Keratinocyte (primary cell): ENCODE measurements at regions not wholly inside any gene's neighbourhood (a gene's known extent, or its start where the extent isn't known, plus 50 kb on each side); places are given as distances from the start of the nearest gene placed in this dataset.

Experiments
- DNase-seq: peaks from one replicate; pipeline ENCODE4 v3.0.0-alpha.2; 2011; ENCODE audit warnings: low read depth, missing footprints, low spot score
- FAIRE-seq: peaks from 2 replicates; lab custom pipeline; 2011; peaks lifted over from hg19 to GRCh38; lab: Jason Lieb, UNC
- H2AFZ ChIP-seq: 2 replicates; pipeline ENCODE4 v1.6.0; 2012; ENCODE audit warnings: low read length, control low read depth, inconsistent platforms; ENCODE audit not compliant: control insufficient read depth
- H3K27ac ChIP-seq: 2 replicates; pipeline ENCODE4 v1.5.1; 2011; ENCODE audit warnings: low read length; ENCODE audit not compliant: control insufficient read depth, insufficient read depth
- H3K27me3 ChIP-seq: 3 replicates; pipeline ENCODE4 v1.6.0; 2011; ENCODE audit warnings: low read length; ENCODE audit not compliant: control insufficient read depth, insufficient read depth; ENCODE audit errors: extremely low read depth
- H3K36me3 ChIP-seq, 2 experiments: 2 replicates in 1 of 2; 3 replicates in 1 of 2; pipeline ENCODE4 v1.5.1; 2011; ENCODE audit warnings: low read length in 2 of 2, mild to moderate bottlenecking in 1 of 2; ENCODE audit not compliant: control insufficient read depth in 2 of 2, insufficient read depth in 2 of 2; ENCODE audit errors: extremely low read depth in 1 of 2
- H3K4me1 ChIP-seq: 3 replicates; pipeline ENCODE4 v1.5.1; 2011; ENCODE audit warnings: low read length; ENCODE audit not compliant: control insufficient read depth, insufficient read depth; ENCODE audit errors: extremely low read depth
- H3K4me2 ChIP-seq: 3 replicates; pipeline ENCODE4 v1.6.0; 2011; ENCODE audit warnings: low read depth, low read length; ENCODE audit not compliant: control insufficient read depth, insufficient read depth; ENCODE audit errors: extremely low read depth
- H3K4me3 ChIP-seq, 3 experiments: fragments of 200-600 bp in 1 of 3; sonication (generic) in 1 of 3; 2 replicates in 2 of 3; 3 replicates in 1 of 3; pipeline ENCODE4 v1.5.1; 2011 to 2016; ENCODE audit warnings: low read length in 3 of 3, mild to moderate bottlenecking in 3 of 3, control low read depth in 2 of 3, inconsistent platforms in 1 of 3, low read depth in 1 of 3, mixed read lengths in 1 of 3, mixed run types in 1 of 3, moderate library complexity in 1 of 3; ENCODE audit not compliant: control insufficient read depth in 2 of 3, insufficient read depth in 2 of 3; ENCODE audit errors: extremely low read depth in 1 of 3
- H3K79me2 ChIP-seq: 2 replicates; pipeline ENCODE4 v1.6.0; 2012; ENCODE audit warnings: low read length; ENCODE audit not compliant: control insufficient read depth, insufficient read depth
- H3K9ac ChIP-seq: 3 replicates; pipeline ENCODE4 v1.6.0; 2011; ENCODE audit warnings: low read length; ENCODE audit not compliant: control insufficient read depth, insufficient read depth; ENCODE audit errors: extremely low read depth
- H3K9me1 ChIP-seq: 3 replicates; pipeline ENCODE4 v1.6.0; 2011; ENCODE audit warnings: low read length; ENCODE audit not compliant: control insufficient read depth, insufficient read depth; ENCODE audit errors: extremely low read depth
- H3K9me3 ChIP-seq: 2 replicates; pipeline ENCODE4 v1.5.1; 2012; ENCODE audit warnings: low read depth, low read length; ENCODE audit not compliant: control insufficient read depth
- H4K20me1 ChIP-seq: 3 replicates; pipeline ENCODE4 v1.6.0; 2011; ENCODE audit warnings: low read length; ENCODE audit not compliant: control insufficient read depth, insufficient read depth; ENCODE audit errors: extremely low read depth
- EZH2 ChIP-seq: IDR thresholded peaks from one replicate; pipeline ENCODE4 v1.6.1; 2012; ENCODE audit warnings: inconsistent platforms, mild to moderate bottlenecking, low read length, moderate library complexity
- dilution Hi-C: fragments of 300-500 bp; cut with MboI; formaldehyde crosslinking; loops from one replicate; pipeline ENCODE4 v1.7.0; 2020; ENCODE audit warnings: low sequenced_read_pairs; ENCODE audit not compliant: extremely low pct_ligation_motif_present
- TF ChIP-seq, protein P1 (sequence below), 3 experiments: IDR thresholded peaks in 1 of 3; conservative IDR thresholded peaks in 1 of 3; optimal IDR thresholded peaks in 1 of 3; 2 replicates in 2 of 3; 3 replicates in 1 of 3; pipeline versions ENCODE3 to v1.5.1; 2011; ENCODE audit warnings: low read length in 3 of 3, mild to moderate bottlenecking in 3 of 3, moderate library complexity in 2 of 3, control low read depth in 1 of 3, inconsistent platforms in 1 of 3; ENCODE audit not compliant: insufficient read depth in 2 of 3; ENCODE audit errors: extremely low read depth in 1 of 3

GRCh38 chr5:2357309-2357708 is 394.2 kb downstream of the IRX2 start:
- no peak for FAIRE-seq

DNA sequence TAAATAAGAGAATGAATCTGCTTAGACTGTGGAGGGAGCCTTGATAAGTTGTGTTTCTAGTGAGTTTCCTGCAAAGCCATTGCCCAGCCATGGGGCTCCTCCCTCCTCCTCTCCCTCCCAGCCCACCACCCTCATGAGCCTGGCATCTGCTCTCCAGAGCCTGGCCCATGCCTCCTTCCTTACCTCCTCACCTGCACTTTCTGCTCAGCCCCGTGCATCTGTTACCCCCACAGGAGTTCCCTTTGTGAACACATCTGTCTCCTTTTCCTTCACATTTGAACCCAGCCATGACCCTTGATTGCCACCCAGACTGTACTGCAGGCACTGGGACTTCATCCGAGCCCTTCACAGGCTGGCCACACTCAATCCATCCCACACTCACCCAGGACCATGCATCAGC is 395.6 kb downstream of the IRX2 start:
- Histone ChIP-seq H2AFZ (no peak overlapping the region), H3K79me2 (no peaks in the 10 kb centered on the region), H3K4me2 (no peak overlapping the region), H3K9ac (no peak overlapping the region), H4K20me1 (no peaks in the 10 kb centered on the region), H3K36me3 (no peaks in the 10 kb centered on the region), H3K4me3 (no peak overlapping the region), H3K9me1 (no peaks in the 10 kb centered on the region), H3K9me3 (no peaks in the 10 kb centered on the region), H3K27me3 (no peaks in the 10 kb centered on the region), H3K4me1 (no peaks in the 10 kb centered on the region), H3K27ac (no peak overlapping the region)
- FAIRE-seq (no peak), DNase-seq (no peak)
- dilution Hi-C loops = no loop called here
- TF ChIP-seq, protein P1, sequence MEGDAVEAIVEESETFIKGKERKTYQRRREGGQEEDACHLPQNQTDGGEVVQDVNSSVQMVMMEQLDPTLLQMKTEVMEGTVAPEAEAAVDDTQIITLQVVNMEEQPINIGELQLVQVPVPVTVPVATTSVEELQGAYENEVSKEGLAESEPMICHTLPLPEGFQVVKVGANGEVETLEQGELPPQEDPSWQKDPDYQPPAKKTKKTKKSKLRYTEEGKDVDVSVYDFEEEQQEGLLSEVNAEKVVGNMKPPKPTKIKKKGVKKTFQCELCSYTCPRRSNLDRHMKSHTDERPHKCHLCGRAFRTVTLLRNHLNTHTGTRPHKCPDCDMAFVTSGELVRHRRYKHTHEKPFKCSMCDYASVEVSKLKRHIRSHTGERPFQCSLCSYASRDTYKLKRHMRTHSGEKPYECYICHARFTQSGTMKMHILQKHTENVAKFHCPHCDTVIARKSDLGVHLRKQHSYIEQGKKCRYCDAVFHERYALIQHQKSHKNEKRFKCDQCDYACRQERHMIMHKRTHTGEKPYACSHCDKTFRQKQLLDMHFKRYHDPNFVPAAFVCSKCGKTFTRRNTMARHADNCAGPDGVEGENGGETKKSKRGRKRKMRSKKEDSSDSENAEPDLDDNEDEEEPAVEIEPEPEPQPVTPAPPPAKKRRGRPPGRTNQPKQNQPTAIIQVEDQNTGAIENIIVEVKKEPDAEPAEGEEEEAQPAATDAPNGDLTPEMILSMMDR (optimal IDR thresholded peaks at IDR 0.05 in 1 of 3, IDR thresholded peaks at IDR 0.05 in 1 of 3, conservative IDR thresholded peaks at IDR 0.05 in 1 of 3; ENCODE audit: extremely low read depth in 1 of 3, insufficient read depth in 2 of 3, low read length in 3 of 3) = no peak
- TF ChIP-seq EZH2 = no peak

More at GRCh38 chr5:2357309-2357708, 394.2 kb downstream of the IRX2 start:
- dilution Hi-C loops = no loop called here
- no peaks in the 10 kb centered on the region for H4K20me1 ChIP-seq
- no peak overlapping the region for H3K9ac ChIP-seq
- H3K9me1 ChIP-seq = no peaks in the 10 kb centered on the region
- H3K36me3 ChIP-seq = no peaks in the 10 kb centered on the region
- H3K9me3 ChIP-seq = no peaks in the 10 kb centered on the region
- no peak for DNase-seq
- no peak overlapping the region for H3K27ac ChIP-seq
- H3K79me2 ChIP-seq = no peaks in the 10 kb centered on the region
- no peaks in the 10 kb centered on the region for H3K27me3 ChIP-seq
- no peak overlapping the region for H3K4me2 ChIP-seq
- TF ChIP-seq, protein P1 (optimal IDR thresholded peaks at IDR 0.05 in 1 of 3, IDR thresholded peaks at IDR 0.05 in 1 of 3, conservative IDR thresholded peaks at IDR 0.05 in 1 of 3; ENCODE audit: extremely low read depth in 1 of 3, insufficient read depth in 2 of 3, low read length in 3 of 3) = no peak
- no peak for TF ChIP-seq EZH2
- H3K4me3 ChIP-seq = no peak overlapping the region
- no peaks in the 10 kb centered on the region for H3K4me1 ChIP-seq
- no peak overlapping the region for H2AFZ ChIP-seq
